K562 (cell line): ENCODE measurements at regions not wholly inside any gene's neighbourhood (a gene's known extent, or its start where the extent isn't known, plus 50 kb on each side); places are given as distances from the start of the nearest gene placed in this dataset.

Source experiments
- ATAC-seq: fragments of 200-7000 bp; cut with Tn5 transposase; 3 replicates; pipeline ENCODE4 v1.9.1; 2020; ENCODE audit warnings: moderate library complexity
- BruUV-seq: library from RNA; stranded (reverse); fragments of 400-500 nt; replicated peaks from 2 replicates; lab custom pipeline; 2021; lab: Mats Ljungman, UMichigan
- CTCF ChIA-PET: fragments of 300-600 bp; formaldehyde crosslinking; extraction: SDS; loops from one replicate; lab custom pipeline; 2021; ENCODE audit warnings: low intra/inter-chr PET ratio; lab: Yijun Ruan, JAX
- POLR2A ChIA-PET: fragments of 300-600, 350-650 bp; sonication (Branson Sonifier 250); formaldehyde crosslinking; extraction: SDS; loops from one replicate; lab custom pipeline; 2021; ENCODE audit warnings: antibody characterized with exemption, inconsistent platforms; lab: Yijun Ruan, JAX
- DNase-seq, 4 experiments: peaks; one replicate each; pipeline versions ENCODE4 v3.0.0 to v3.0.0-alpha.2; 2011 to 2018; ENCODE audit warnings: low spot score in 3 of 4, mixed read lengths in 3 of 4; ENCODE audit errors: extremely low read depth in 1 of 4
- FAIRE-seq: peaks from 2 replicates; lab custom pipeline; 2011; peaks lifted over from hg19 to GRCh38; lab: Jason Lieb, UNC
- H2AFZ ChIP-seq: 2 replicates; pipeline ENCODE4 v1.6.0; 2011; ENCODE audit warnings: low read depth, low read length, control low read depth, inconsistent platforms
- H3K27ac ChIP-seq: fragments of 200-600 bp; 3 replicates; pipeline ENCODE4 v1.8.0; 2011; ENCODE audit warnings: low read depth, mild to moderate bottlenecking, control low read depth, inconsistent platforms, low read length, moderate library complexity, mixed read lengths; ENCODE audit errors: extremely low read depth
- H3K27me3 ChIP-seq, 2 experiments: fragments of 300-600 bp in 1 of 2; 2 replicates in 1 of 2; 3 replicates in 1 of 2; pipeline versions ENCODE4 v1.6.0 to v1.8.0; 2011; ENCODE audit warnings: inconsistent platforms in 2 of 2, low read length in 2 of 2, mild to moderate bottlenecking in 1 of 2, mixed read lengths in 1 of 2, moderate library complexity in 1 of 2; ENCODE audit not compliant: control insufficient read depth in 2 of 2, insufficient read depth in 2 of 2
- H3K36me3 ChIP-seq: fragments of 300-600 bp; 3 replicates; pipeline ENCODE4 v1.8.0; 2011; ENCODE audit warnings: mild to moderate bottlenecking, low read length, inconsistent platforms; ENCODE audit not compliant: control insufficient read depth, insufficient read depth
- H3K4me1 ChIP-seq, 2 experiments: fragments of 200-600 bp in 1 of 2; replicated peaks in 1 of 2; 2 replicates in 1 of 2; 3 replicates in 1 of 2; pipeline versions ENCODE4 v1.5.1 to v1.8.0; 2011; ENCODE audit warnings: inconsistent platforms in 2 of 2, low read length in 2 of 2, mild to moderate bottlenecking in 1 of 2, mixed read lengths in 1 of 2, moderate library complexity in 1 of 2; ENCODE audit not compliant: control insufficient read depth in 2 of 2, insufficient read depth in 2 of 2
- H3K4me2 ChIP-seq: 2 replicates; pipeline ENCODE4 v1.6.1; 2011; ENCODE audit warnings: low read length, control low read depth, inconsistent platforms, mixed read lengths; ENCODE audit not compliant: insufficient read depth
- H3K4me3 ChIP-seq: fragments of 200-600 bp; sonication (generic), shearing (Covaris generic); 2 replicates; pipeline ENCODE4 v1.5.1; 2016; ENCODE audit warnings: control low read depth, inconsistent platforms
- H3K79me2 ChIP-seq: fragments of 200-600 bp; 3 replicates; pipeline ENCODE4 v1.8.0; 2011; ENCODE audit warnings: low read length, inconsistent platforms; ENCODE audit not compliant: control insufficient read depth, insufficient read depth
- H3K9ac ChIP-seq, 2 experiments: 2 replicates each; pipeline versions ENCODE4 v1.6.0 to v1.6.1; 2011; ENCODE audit warnings: low read depth in 2 of 2, low read length in 2 of 2, control low read depth in 1 of 2, inconsistent platforms in 1 of 2, mild to moderate bottlenecking in 1 of 2, mixed read lengths in 1 of 2; ENCODE audit not compliant: insufficient read depth in 1 of 2
- H3K9me1 ChIP-seq: one replicate; pipeline ENCODE4 v1.6.0; 2011; ENCODE audit warnings: inconsistent platforms, mild to moderate bottlenecking, low read length, moderate library complexity; ENCODE audit not compliant: control insufficient read depth, insufficient read depth
- H3K9me3 ChIP-seq: replicated peaks from 2 replicates; pipeline ENCODE4 v1.5.1; 2011; ENCODE audit warnings: low read depth, low read length, inconsistent platforms; ENCODE audit not compliant: control insufficient read depth, insufficient read depth
- H4K20me1 ChIP-seq: replicated peaks from 2 replicates; pipeline ENCODE4 v1.6.1; 2011; ENCODE audit warnings: low read length, inconsistent platforms, mixed read lengths; ENCODE audit not compliant: control insufficient read depth, insufficient read depth
- BACH1 ChIP-seq: fragments of 200-800 bp; sonication (Bioruptor generic); IDR thresholded peaks from 2 replicates; pipeline ENCODE4 v1.6.1; 2016; ENCODE audit warnings: missing genetic modification characterization, missing compliant biosample characterization
- KAT2B ChIP-seq: IDR thresholded peaks from one replicate; pipeline ENCODE4 v1.6.1; 2012; ENCODE audit warnings: low read depth, mild to moderate bottlenecking, control low read depth, inconsistent platforms, low read length, moderate library complexity
- KDM2B ChIP-seq: fragments of 250-450 bp; sonication (Bioruptor Pico); IDR thresholded peaks from 2 replicates; pipeline ENCODE4 v1.8.0; 2021; ENCODE audit warnings: mild to moderate bottlenecking, moderate library complexity
- ZBED1 ChIP-seq: IDR thresholded peaks from 2 replicates; pipeline ENCODE4 v1.6.1; 2014
- ZNF280B ChIP-seq: fragments of 250-450 bp; sonication (Bioruptor Pico); IDR thresholded peaks from 2 replicates; pipeline ENCODE4 v1.5.1; 2021; ENCODE audit warnings: mild to moderate bottlenecking
- ZNF444 ChIP-seq: fragments of 250-450 bp; sonication (Bioruptor Pico); IDR thresholded peaks from 2 replicates; pipeline ENCODE4 v1.4.0; 2020; ENCODE audit warnings: mild to moderate bottlenecking, moderate library complexity
- ZNF445 ChIP-seq: fragments of 250-450 bp; sonication (Bioruptor Pico); IDR thresholded peaks from 2 replicates; pipeline ENCODE4 v1.4.0; 2020; ENCODE audit warnings: low read depth, mild to moderate bottlenecking, moderate library complexity
- ZNF584 ChIP-seq: fragments of 200-800 bp; sonication (Bioruptor generic); IDR thresholded peaks from 2 replicates; pipeline ENCODE4 v1.6.1; 2016; ENCODE audit warnings: low read depth, mild to moderate bottlenecking, missing genetic modification characterization, missing compliant biosample characterization
- WGBS: fragments of 100-300 bp; shearing (Covaris generic); methylation state at CpG from one replicate; pipeline ENCODE4 v1.1.6; 2016; ENCODE audit warnings: low coverage, mixed read lengths; ENCODE audit not compliant: insufficient coverage; ENCODE audit errors: missing lambda C conversion rate; 5-methylcytosine and 5-hydroxymethylcytosine counted together
- in situ Hi-C: fragments of 300-500 bp; cut with MboI; formaldehyde crosslinking; loops from 4 replicates; pipeline ENCODE4 v1.15.0; 2018; ENCODE audit warnings: inconsistent platforms, mixed read lengths
- intact Hi-C: fragments of 100-400 bp; cut with micrococcal nuclease; formaldehyde crosslinking; loops from 2 replicates; pipeline ENCODE4 v1.14.2; 2022
- TF ChIP-seq, protein P1 (sequence below): fragments of 450-650 bp; IDR thresholded peaks from 2 replicates; pipeline ENCODE4 v1.7.1; 2018; ENCODE audit warnings: mild to moderate bottlenecking, low read depth; ENCODE audit not compliant: partially characterized antibody

GRCh38 chr14:41506552-41506951 is 100.1 kb upstream of the LRFN5 start:
- Histone ChIP-seq H3K27ac (no peak overlapping the region), H3K4me1 (no peaks in the 10 kb centered on the region), H3K79me2 (no peaks in the 10 kb centered on the region), H3K4me3 (no peak overlapping the region), H3K9ac (no peak overlapping the region)
- no TSS peak for BruUV-seq
- WGBS = 0% methylated on average over 2 of the region's 2 CpGs
- in situ Hi-C loops = no loop called here
- no peak for ATAC-seq
- TF ChIP-seq BACH1 (no peak), ZNF445 (CRISPR knock-in tag) (no peak), KAT2B (no peak), ZBED1 (no peak), ZNF584 (CRISPR knock-in tag) (no peak), ZNF444 (no peak), ZNF280B (no peak), KDM2B (CRISPR knock-in tag) (no peak)
- TF ChIP-seq, protein P1, sequence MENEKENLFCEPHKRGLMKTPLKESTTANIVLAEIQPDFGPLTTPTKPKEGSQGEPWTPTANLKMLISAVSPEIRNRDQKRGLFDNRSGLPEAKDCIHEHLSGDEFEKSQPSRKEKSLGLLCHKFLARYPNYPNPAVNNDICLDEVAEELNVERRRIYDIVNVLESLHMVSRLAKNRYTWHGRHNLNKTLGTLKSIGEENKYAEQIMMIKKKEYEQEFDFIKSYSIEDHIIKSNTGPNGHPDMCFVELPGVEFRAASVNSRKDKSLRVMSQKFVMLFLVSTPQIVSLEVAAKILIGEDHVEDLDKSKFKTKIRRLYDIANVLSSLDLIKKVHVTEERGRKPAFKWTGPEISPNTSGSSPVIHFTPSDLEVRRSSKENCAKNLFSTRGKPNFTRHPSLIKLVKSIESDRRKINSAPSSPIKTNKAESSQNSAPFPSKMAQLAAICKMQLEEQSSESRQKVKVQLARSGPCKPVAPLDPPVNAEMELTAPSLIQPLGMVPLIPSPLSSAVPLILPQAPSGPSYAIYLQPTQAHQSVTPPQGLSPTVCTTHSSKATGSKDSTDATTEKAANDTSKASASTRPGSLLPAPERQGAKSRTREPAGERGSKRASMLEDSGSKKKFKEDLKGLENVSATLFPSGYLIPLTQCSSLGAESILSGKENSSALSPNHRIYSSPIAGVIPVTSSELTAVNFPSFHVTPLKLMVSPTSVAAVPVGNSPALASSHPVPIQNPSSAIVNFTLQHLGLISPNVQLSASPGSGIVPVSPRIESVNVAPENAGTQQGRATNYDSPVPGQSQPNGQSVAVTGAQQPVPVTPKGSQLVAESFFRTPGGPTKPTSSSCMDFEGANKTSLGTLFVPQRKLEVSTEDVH = no peak
- TF ChIP-seq, all 486 proteins: peak for 0
- ChIA-PET POLR2A (no interaction called here), CTCF (no interaction called here)
- no peak overlapping the region for H3K4me2 ChIP-seq
- DNase-seq = no peak
- FAIRE-seq = no peak
- H2AFZ ChIP-seq = no peak overlapping the region
- no peaks in the 10 kb centered on the region; the same call in 1 of the 2 replicates for H3K9me3 ChIP-seq
- H4K20me1 ChIP-seq = no peaks in the 10 kb centered on the region
- H3K9me1 ChIP-seq = no peaks in the 10 kb centered on the region
- intact Hi-C loops = no loop called here
- H3K27me3 ChIP-seq = no peaks in the 10 kb centered on the region
- H3K36me3 ChIP-seq = no peaks in the 10 kb centered on the region
